Skeletal muscle satellite cell (primary cell): ENCODE measurements at regions not wholly inside any gene's neighbourhood (a gene's known extent, or its start where the extent isn't known, plus 50 kb on each side); places are given as distances from the start of the nearest gene placed in this dataset.

Source experiments
- H3K27me3 ChIP-seq: 2 replicates; pipeline ENCODE4 v1.7.0; 2013; ENCODE audit warnings: low read length; ENCODE audit not compliant: control insufficient read depth, insufficient read depth
- H3K36me3 ChIP-seq: 2 replicates; pipeline ENCODE4 v1.7.0; 2013; ENCODE audit warnings: mild to moderate bottlenecking, control low read depth, low read length; ENCODE audit not compliant: insufficient read depth
- H3K4me1 ChIP-seq: 2 replicates; pipeline ENCODE4 v1.7.0; 2013; ENCODE audit warnings: low read length; ENCODE audit not compliant: control insufficient read depth, insufficient read depth
- H3K4me2 ChIP-seq: 2 replicates; pipeline ENCODE4 v1.7.0; 2013; ENCODE audit warnings: mild to moderate bottlenecking, low read length
- H3K4me3 ChIP-seq: 2 replicates; pipeline ENCODE4 v1.7.0; 2013; ENCODE audit warnings: low read length
- H3K9ac ChIP-seq: 2 replicates; pipeline ENCODE4 v1.7.0; 2013; ENCODE audit warnings: mild to moderate bottlenecking, low read depth, low read length, moderate library complexity
- H3K9me3 ChIP-seq: replicated peaks from 2 replicates; pipeline ENCODE4 v1.7.0; 2013; ENCODE audit warnings: mild to moderate bottlenecking, control low read depth, low read length

DNA sequence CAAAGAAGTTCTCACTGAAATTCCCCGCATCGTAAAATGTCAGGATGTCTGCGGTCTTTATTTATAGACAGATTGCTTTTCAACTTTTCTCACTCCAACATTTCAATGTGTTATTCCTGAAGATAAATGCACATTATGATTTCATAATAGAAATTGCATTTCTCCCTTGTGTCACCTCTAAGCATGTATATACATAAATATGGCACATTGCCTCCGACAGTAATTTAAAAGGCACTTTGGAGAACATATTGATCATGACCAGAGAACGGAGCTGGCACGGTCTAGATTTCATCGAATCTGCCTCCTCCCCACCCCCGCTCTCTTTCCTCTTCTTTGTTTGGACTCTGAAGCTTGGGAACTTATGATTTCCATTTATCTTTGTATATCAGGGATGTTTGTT is 54.9 kb upstream of the IGSF21 start:
- Histone ChIP-seq H3K4me2 (no peak overlapping the region), H3K4me1 (no peaks in the 10 kb centered on the region), H3K9me3 (peaks cover 7% of the 10 kb centered on the region), H3K27me3 (no peaks in the 10 kb centered on the region), H3K9ac (no peak overlapping the region), H3K36me3 (no peaks in the 10 kb centered on the region), H3K4me3 (no peak overlapping the region)

GRCh38 chr1:18055156-18055555 is 52.4 kb upstream of the IGSF21 start:
- H3K4me3 ChIP-seq: no peak overlapping the region
- no peaks in the 10 kb centered on the region for H3K27me3 ChIP-seq
- no peak overlapping the region for H3K4me2 ChIP-seq

DNA sequence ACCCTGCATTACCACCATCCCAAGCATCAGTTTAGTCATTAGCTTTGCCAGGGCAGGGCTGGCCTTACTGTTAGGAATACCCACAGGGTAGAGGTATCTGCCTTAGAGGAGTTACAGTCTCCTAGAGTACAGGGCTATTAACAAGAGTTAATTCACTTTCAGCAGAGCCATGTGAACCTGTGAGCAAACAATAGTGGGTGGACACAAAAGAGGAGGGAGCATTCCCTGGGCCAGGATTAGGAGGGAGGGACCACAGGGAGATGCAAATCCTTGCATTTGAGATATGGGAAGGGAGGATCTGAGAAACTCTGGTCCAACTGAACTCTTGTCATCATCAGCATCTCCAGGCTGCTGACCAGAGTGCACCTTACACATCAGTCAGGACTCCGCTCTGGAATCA is 51.1 kb upstream of the IGSF21 start:
- no peak overlapping the region for H3K4me2 ChIP-seq
- no peaks in the 10 kb centered on the region for H3K36me3 ChIP-seq
- H3K27me3 ChIP-seq: no peaks in the 10 kb centered on the region
- H3K4me3 ChIP-seq: no peak overlapping the region
- no peak overlapping the region for H3K9ac ChIP-seq
- no peaks in the 10 kb centered on the region for H3K4me1 ChIP-seq
- H3K9me3 ChIP-seq: no peaks in the 10 kb centered on the region

More at GRCh38 chr1:18055156-18055555, 52.4 kb upstream of the IGSF21 start:
- Histone ChIP-seq H3K9ac (no peak overlapping the region), H3K36me3 (no peaks in the 10 kb centered on the region), H3K4me1 (no peaks in the 10 kb centered on the region), H3K9me3 (no peaks in the 10 kb centered on the region)

DNA sequence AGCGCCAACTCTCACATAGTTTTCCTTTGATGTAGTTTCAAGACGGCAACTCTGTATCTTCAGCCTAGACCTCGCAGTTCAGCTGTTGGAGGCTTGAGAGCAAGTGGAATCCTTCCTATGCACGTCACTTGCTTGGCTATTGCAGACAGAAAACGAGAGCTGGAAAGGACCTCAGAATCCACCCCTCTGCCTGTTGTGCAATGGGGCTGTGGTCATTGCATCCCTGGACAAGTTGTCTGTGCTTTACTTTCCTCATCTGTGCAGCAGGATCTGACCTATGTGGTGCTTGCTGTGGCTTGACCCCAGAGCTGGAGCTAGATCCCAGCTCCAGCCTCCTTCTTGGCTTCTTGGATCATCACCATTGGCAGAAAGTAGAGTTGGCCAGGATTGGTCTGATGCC is 50.0 kb upstream of the IGSF21 start:
- H3K27me3 ChIP-seq: no peaks in the 10 kb centered on the region
- H3K36me3 ChIP-seq: no peaks in the 10 kb centered on the region
- no peak overlapping the region for H3K4me3 ChIP-seq

More for the DNA sequence above, 50.0 kb upstream of the IGSF21 start:
- H3K9me3 ChIP-seq: no peaks in the 10 kb centered on the region
- H3K9ac ChIP-seq: no peak overlapping the region
- H3K4me2 ChIP-seq: no peak overlapping the region
- H3K4me1 ChIP-seq: no peaks in the 10 kb centered on the region
